CD14-positive monocyte (primary cell): ENCODE measurements at regions not wholly inside any gene's neighbourhood (a gene's known extent, or its start where the extent isn't known, plus 50 kb on each side); places are given as distances from the start of the nearest gene placed in this dataset.

Experiments used
- DNase-seq, 3 donors: peaks; one replicate each; pipeline ENCODE4 v3.0.0-alpha.2; 2011 to 2022
- H2AFZ ChIP-seq: 2 replicates; pipeline ENCODE4 v1.6.0; 2012; ENCODE audit warnings: mild to moderate bottlenecking, low read depth, low read length, inconsistent platforms; ENCODE audit not compliant: insufficient read depth, poor library complexity, severe bottlenecking
- H3K27ac ChIP-seq, 2 donors: 1 replicate in 1 of 2; 2 replicates in 1 of 2; pipeline ENCODE4 v1.5.1; 2012 to 2013; ENCODE audit warnings: low read length in 2 of 2, control low read depth in 1 of 2, inconsistent platforms in 1 of 2, low read depth in 1 of 2, mild to moderate bottlenecking in 1 of 2
- H3K27me3 ChIP-seq, 2 donors: one replicate each; pipeline versions ENCODE4 v1.6.0 to v1.6.1; 2011 to 2013; ENCODE audit warnings: low read length in 2 of 2; ENCODE audit not compliant: control insufficient read depth in 2 of 2, insufficient read depth in 2 of 2
- H3K36me3 ChIP-seq, 2 donors: replicated peaks in 1 of 2; 1 replicate in 1 of 2; 2 replicates in 1 of 2; pipeline versions ENCODE4 v1.5.1 to v1.6.1; 2012 to 2013; ENCODE audit warnings: low read length in 2 of 2, control low read depth in 1 of 2, inconsistent platforms in 1 of 2, mild to moderate bottlenecking in 1 of 2; ENCODE audit not compliant: insufficient read depth in 2 of 2, control insufficient read depth in 1 of 2
- H3K4me1 ChIP-seq, 2 donors: 1 replicate in 1 of 2; 2 replicates in 1 of 2; pipeline versions ENCODE4 v1.5.1 to v1.6.1; 2012 to 2013; ENCODE audit warnings: low read length in 2 of 2, control low read depth in 1 of 2, inconsistent platforms in 1 of 2, mild to moderate bottlenecking in 1 of 2, moderate library complexity in 1 of 2; ENCODE audit not compliant: insufficient read depth in 2 of 2, control insufficient read depth in 1 of 2
- H3K4me2 ChIP-seq: replicated peaks from 2 replicates; pipeline ENCODE3; 2012; ENCODE audit warnings: low read length, moderate library complexity, mild to moderate bottlenecking; ENCODE audit not compliant: poor library complexity, severe bottlenecking; ENCODE audit errors: extremely low read depth
- H3K4me3 ChIP-seq, 3 experiments: fragments of 200-600 bp in 1 of 3; sonication (generic) in 1 of 3; replicated peaks in 1 of 3; 1 replicate in 2 of 3; 2 replicates in 1 of 3; pipeline ENCODE4 v1.5.1; 2011 to 2013; ENCODE audit warnings: low read length in 3 of 3, mild to moderate bottlenecking in 3 of 3, control low read depth in 2 of 3, low read depth in 2 of 3, inconsistent platforms in 1 of 3, moderate library complexity in 1 of 3
- H3K79me2 ChIP-seq: 2 replicates; pipeline ENCODE4 v1.6.0; 2012; ENCODE audit warnings: mild to moderate bottlenecking, control low read depth, inconsistent platforms, low read length, moderate library complexity; ENCODE audit not compliant: insufficient read depth
- H3K9ac ChIP-seq: 2 replicates; pipeline ENCODE4 v1.6.0; 2017; ENCODE audit warnings: low read length, mild to moderate bottlenecking; ENCODE audit not compliant: insufficient read depth, poor library complexity, severe bottlenecking
- H3K9me3 ChIP-seq, 2 donors: replicated peaks in 1 of 2; 1 replicate in 1 of 2; 2 replicates in 1 of 2; pipeline versions ENCODE4 v1.5.1 to v1.6.1; 2012 to 2013; ENCODE audit warnings: low read length in 2 of 2, control low read depth in 1 of 2; ENCODE audit not compliant: control insufficient read depth in 1 of 2, insufficient read depth in 1 of 2
- H4K20me1 ChIP-seq: 2 replicates; pipeline ENCODE4 v1.6.0; 2012; ENCODE audit warnings: mild to moderate bottlenecking, low read length, control low read depth, moderate library complexity; ENCODE audit not compliant: insufficient read depth
- H3K27ac Mint-ChIP-seq, 7 donors: one replicate each; pipeline ENCODE4 v1.8.0; 2020; ENCODE audit warnings: mild to moderate bottlenecking in 7 of 7, mixed read lengths in 7 of 7, moderate library complexity in 6 of 7, inconsistent platforms in 2 of 7
- H3K27me3 Mint-ChIP-seq, 3 donors: one replicate each; pipeline ENCODE4 v1.8.0; 2021 to 2022; ENCODE audit warnings: low read depth in 3 of 3, mild to moderate bottlenecking in 3 of 3, mixed read lengths in 3 of 3, moderate library complexity in 3 of 3, inconsistent platforms in 1 of 3
- H3K36me3 Mint-ChIP-seq, 2 donors: one replicate each; pipeline ENCODE4 v1.8.0; 2020; ENCODE audit warnings: mixed read lengths in 2 of 2, inconsistent platforms in 1 of 2, mild to moderate bottlenecking in 1 of 2
- H3K4me1 Mint-ChIP-seq: one replicate; pipeline ENCODE4 v1.8.0; 2020; ENCODE audit warnings: mild to moderate bottlenecking, mixed read lengths
- H3K4me3 Mint-ChIP-seq, 2 donors: one replicate each; pipeline ENCODE4 v1.8.0; 2020; ENCODE audit warnings: mild to moderate bottlenecking in 2 of 2, mixed read lengths in 2 of 2, moderate library complexity in 1 of 2
- H3K9me3 Mint-ChIP-seq, 7 donors: one replicate each; pipeline ENCODE4 v1.8.0; 2020 to 2022; ENCODE audit warnings: mixed read lengths in 7 of 7, mild to moderate bottlenecking in 6 of 7, moderate library complexity in 6 of 7, inconsistent platforms in 2 of 7
- WGBS: methylation state at CpG from one replicate; pipeline ENCODE4 v1.1.5; 2013; ENCODE audit warnings: missing lambda C conversion rate; ENCODE audit not compliant: insufficient coverage; 5-methylcytosine and 5-hydroxymethylcytosine counted together
- intact Hi-C, 2 donors: fragments of 100-400 bp; cut with micrococcal nuclease; formaldehyde crosslinking; loops; one replicate each; pipeline versions ENCODE4 v1.15.0 to v1.15.1; 2023
- TF ChIP-seq, protein P1 (sequence below): fragments of 200-600 bp; IDR thresholded peaks from one replicate; pipeline ENCODE4 v1.8.0; 2022; ENCODE audit warnings: antibody characterized with exemption, mild to moderate bottlenecking

DNA sequence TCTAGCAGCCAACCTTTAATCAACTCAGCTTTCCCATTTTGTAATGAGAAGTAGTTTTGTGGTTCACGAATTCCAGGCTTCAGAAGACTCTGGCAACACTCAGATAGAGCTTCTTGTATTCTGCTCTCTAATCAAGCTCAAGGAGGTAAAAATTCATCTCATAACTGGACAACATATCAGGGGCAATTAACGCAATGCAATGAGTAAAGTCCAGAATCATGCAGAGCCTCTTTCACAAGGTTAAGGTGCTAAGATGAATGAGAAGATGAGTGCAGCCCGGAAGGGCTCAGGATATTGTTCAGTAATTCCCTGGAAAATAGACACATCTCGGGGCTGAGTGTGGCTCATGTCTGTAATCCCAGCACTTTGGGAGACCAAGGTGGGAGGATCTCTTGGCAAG lies 527.7 kb downstream of the SOX11 start:
- peaks cover 0 to 8% (median 1%) of the 10 kb centered on the region in 7 donors for H3K9me3 Mint-ChIP-seq
- H3K9ac ChIP-seq: no peak overlapping the region
- no peak overlapping the region for H3K4me3 ChIP-seq
- no peaks in the 10 kb centered on the region for H3K27me3 Mint-ChIP-seq
- H3K4me1 Mint-ChIP-seq: no peaks in the 10 kb centered on the region
- no peak for DNase-seq
- H3K27me3 ChIP-seq: no peaks in the 10 kb centered on the region
- H2AFZ ChIP-seq: no peak overlapping the region
- 100% methylated on average over 1 of the region's 4 CpGs for WGBS
- H3K4me3 Mint-ChIP-seq: no peak overlapping the region
- no peaks in the 10 kb centered on the region for H3K79me2 ChIP-seq
- no peaks in the 10 kb centered on the region for H3K36me3 Mint-ChIP-seq
- no peaks in the 10 kb centered on the region for H4K20me1 ChIP-seq
- intact Hi-C loops: no loop called here
- H3K27ac Mint-ChIP-seq: no peak overlapping the region
- H3K36me3 ChIP-seq: no peaks in the 10 kb centered on the region
- TF ChIP-seq, protein P1, sequence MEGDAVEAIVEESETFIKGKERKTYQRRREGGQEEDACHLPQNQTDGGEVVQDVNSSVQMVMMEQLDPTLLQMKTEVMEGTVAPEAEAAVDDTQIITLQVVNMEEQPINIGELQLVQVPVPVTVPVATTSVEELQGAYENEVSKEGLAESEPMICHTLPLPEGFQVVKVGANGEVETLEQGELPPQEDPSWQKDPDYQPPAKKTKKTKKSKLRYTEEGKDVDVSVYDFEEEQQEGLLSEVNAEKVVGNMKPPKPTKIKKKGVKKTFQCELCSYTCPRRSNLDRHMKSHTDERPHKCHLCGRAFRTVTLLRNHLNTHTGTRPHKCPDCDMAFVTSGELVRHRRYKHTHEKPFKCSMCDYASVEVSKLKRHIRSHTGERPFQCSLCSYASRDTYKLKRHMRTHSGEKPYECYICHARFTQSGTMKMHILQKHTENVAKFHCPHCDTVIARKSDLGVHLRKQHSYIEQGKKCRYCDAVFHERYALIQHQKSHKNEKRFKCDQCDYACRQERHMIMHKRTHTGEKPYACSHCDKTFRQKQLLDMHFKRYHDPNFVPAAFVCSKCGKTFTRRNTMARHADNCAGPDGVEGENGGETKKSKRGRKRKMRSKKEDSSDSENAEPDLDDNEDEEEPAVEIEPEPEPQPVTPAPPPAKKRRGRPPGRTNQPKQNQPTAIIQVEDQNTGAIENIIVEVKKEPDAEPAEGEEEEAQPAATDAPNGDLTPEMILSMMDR: no peak
- H3K9me3 ChIP-seq: peaks cover 2 to 6% of the 10 kb centered on the region in 2 donors
- no peak overlapping the region for H3K4me2 ChIP-seq
- H3K27ac ChIP-seq: no peak overlapping the region
- H3K4me1 ChIP-seq: no peaks in the 10 kb centered on the region

DNA sequence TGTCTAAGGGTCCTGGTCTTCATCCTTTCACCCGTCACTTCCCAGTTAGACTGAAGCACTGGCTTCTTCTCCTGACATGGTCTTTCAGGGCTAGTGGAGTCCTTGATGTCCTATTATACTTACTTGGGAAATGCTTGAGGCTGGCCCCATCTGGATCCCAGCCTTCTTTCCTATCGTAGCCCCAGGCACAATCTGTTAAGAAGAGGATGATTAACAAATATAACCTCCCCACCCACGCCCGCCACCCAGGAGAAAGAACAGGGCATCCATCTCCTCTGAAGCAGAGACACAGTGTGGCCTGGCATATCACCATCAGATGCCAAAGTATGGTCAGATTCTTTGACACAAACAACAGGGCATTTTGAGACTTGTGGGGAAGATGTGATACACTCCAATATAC lies 530.1 kb downstream of the SOX11 start:
- no peaks in the 10 kb centered on the region for H3K27me3 Mint-ChIP-seq
- H3K27me3 ChIP-seq: no peaks in the 10 kb centered on the region
- no peaks in the 10 kb centered on the region for H4K20me1 ChIP-seq
- no peak overlapping the region for H3K4me3 ChIP-seq
- no peaks in the 10 kb centered on the region for H3K4me1 Mint-ChIP-seq
- H3K9me3 ChIP-seq: peaks cover 2 to 6% of the 10 kb centered on the region in 2 donors
- H3K79me2 ChIP-seq: no peaks in the 10 kb centered on the region
- WGBS: no CpG with 5 or more reads among the region's 4 CpGs
- TF ChIP-seq, protein P1: no peak
- no peak overlapping the region for H3K9ac ChIP-seq
- H3K4me2 ChIP-seq: no peak overlapping the region
- no peak for DNase-seq
- no peak overlapping the region for H2AFZ ChIP-seq
- H3K4me3 Mint-ChIP-seq: no peak overlapping the region
- no peak overlapping the region for H3K27ac ChIP-seq
- H3K9me3 Mint-ChIP-seq: peaks cover 0 to 11% (median 3%) of the 10 kb centered on the region in 7 donors
- intact Hi-C loops: no loop called here
- H3K36me3 ChIP-seq: no peaks in the 10 kb centered on the region
- H3K27ac Mint-ChIP-seq: no peak overlapping the region
- H3K36me3 Mint-ChIP-seq: no peaks in the 10 kb centered on the region
- H3K4me1 ChIP-seq: no peaks in the 10 kb centered on the region
